ENCODE measurements at regions not wholly inside any gene's neighbourhood (a gene's known extent, or its start where the extent isn't known, plus 50 kb on each side); places are given as distances from the start of the nearest gene placed in this dataset.

GRCh38 chr5:102691434-102691833 is 63.7 kb upstream of the PAM start (continued):
- no peak for TF ChIP-seq RCOR1 (IDR thresholded peaks at IDR 0.05; ENCODE audit: low read depth, low read length)
- no peak for TF ChIP-seq FOSL2 (IDR thresholded peaks at IDR 0.05)
- no peak for TF ChIP-seq FOSL2 (CRISPR knock-in tag; IDR thresholded peaks at IDR 0.05)
- no peak for TF ChIP-seq ESRRA (IDR thresholded peaks at IDR 0.05; ENCODE audit: borderline replicate concordance, low read length)
- no peak for TF ChIP-seq NPAS2 (CRISPR knock-in tag; IDR thresholded peaks at IDR 0.05; ENCODE audit: borderline replicate concordance)
- TF ChIP-seq FOXS1 (CRISPR knock-in tag; IDR thresholded peaks at IDR 0.05), result no peak
- TF ChIP-seq ELK1 (IDR thresholded peaks at IDR 0.05; ENCODE audit: low read depth, low read length), result no peak

- CTCF ChIA-PET, result no interaction called here
These were observed 54.8 kb upstream of the PAM start for GRCh38 chr5:102700120-102700831.

GRCh38 chr5:102700916-102701315 is 54.2 kb upstream of the PAM start:
- Histone ChIP-seq H3K4me1 (no peaks in the 10 kb centered on the region), H3K9me3 (no peaks in the 10 kb centered on the region), H3K27ac (no peak overlapping the region), H3K4me3 (no peak overlapping the region), H3K4me2 (no peak overlapping the region)
- FAIRE-seq (no peak), DNase-seq (ENCODE audit: low read depth in 1 of 2, low spot score in 1 of 2) (no peak), ATAC-seq (no peak)
- CTCF ChIA-PET, result no interaction called here
- POLR2A ChIA-PET, result no interaction called here
- WGBS (ENCODE audit: missing lambda C conversion rate), result 7% methylated on average over 2 of the region's 2 CpGs
- TF ChIP-seq CTCF (IDR thresholded peaks at IDR 0.05) (no peak), EHF (CRISPR knock-in tag; IDR thresholded peaks at IDR 0.05) (no peak), ZSCAN20 (CRISPR knock-in tag; IDR thresholded peaks at IDR 0.05) (no peak), NR3C1 (IDR thresholded peaks at IDR 0.05) (no peak), FOSL2 (IDR thresholded peaks at IDR 0.05) (no peak), FOSL2 (CRISPR knock-in tag; IDR thresholded peaks at IDR 0.05) (no peak)

More at GRCh38 chr5:102700120-102700831, 54.8 kb upstream of the PAM start:
- H3K27ac ChIP-seq, result no peak overlapping the region
- WGBS (ENCODE audit: missing lambda C conversion rate), result 62% methylated on average over 1 of the region's 1 CpG
- H3K9me3 ChIP-seq, result no peaks in the 10 kb centered on the region
- no peak for DNase-seq (ENCODE audit: low read depth in 1 of 2, low spot score in 1 of 2)
- POLR2A ChIA-PET, result no interaction called here
- FAIRE-seq, result no peak
- no peaks in the 10 kb centered on the region for H3K4me1 ChIP-seq
- TF ChIP-seq FOXS1 (CRISPR knock-in tag; IDR thresholded peaks at IDR 0.05), result no peak
- no peak for TF ChIP-seq GATA3 (IDR thresholded peaks at IDR 0.05; ENCODE audit: borderline replicate concordance)
- TF ChIP-seq RAD21 (conservative IDR thresholded peaks at IDR 0.05 in 1 of 2, IDR thresholded peaks at IDR 0.05 in 1 of 2), result no peak
- no peak for ATAC-seq
- H3K4me3 ChIP-seq, result no peak overlapping the region
- no peak overlapping the region for H3K4me2 ChIP-seq

- ChIA-PET POLR2A (no interaction called here), CTCF (interaction anchor here (1.2 kb wide), 1 partner anchor 20 kb away, joined by 3 read pairs; no protein-coding TSS in a partner anchor)
- Histone ChIP-seq H3K27ac (no peak overlapping the region), H3K4me3 (no peak overlapping the region), H3K4me1 (no peaks in the 10 kb centered on the region), H3K4me2 (no peak overlapping the region), H3K9me3 (no peaks in the 10 kb centered on the region)
- TF ChIP-seq FOSL2 (IDR thresholded peaks at IDR 0.05) (no peak), FOSL2 (CRISPR knock-in tag; IDR thresholded peaks at IDR 0.05) (no peak), NPAS2 (CRISPR knock-in tag; IDR thresholded peaks at IDR 0.05; ENCODE audit: borderline replicate concordance) (no peak)
- DNase-seq (ENCODE audit: low read depth in 1 of 2, low spot score in 1 of 2), result no peak
- no peak for ATAC-seq
- FAIRE-seq, result no peak
These were observed 53.4 kb upstream of the PAM start for GRCh38 chr5:102701748-102702147.
